ENCODE measurements at regions not wholly inside any gene's neighbourhood (a gene's known extent, or its start where the extent isn't known, plus 50 kb on each side); places are given as distances from the start of the nearest gene placed in this dataset.
A peak's percentile ranks its signal among the peaks of the same experiment; 100 is the strongest.

DNA sequence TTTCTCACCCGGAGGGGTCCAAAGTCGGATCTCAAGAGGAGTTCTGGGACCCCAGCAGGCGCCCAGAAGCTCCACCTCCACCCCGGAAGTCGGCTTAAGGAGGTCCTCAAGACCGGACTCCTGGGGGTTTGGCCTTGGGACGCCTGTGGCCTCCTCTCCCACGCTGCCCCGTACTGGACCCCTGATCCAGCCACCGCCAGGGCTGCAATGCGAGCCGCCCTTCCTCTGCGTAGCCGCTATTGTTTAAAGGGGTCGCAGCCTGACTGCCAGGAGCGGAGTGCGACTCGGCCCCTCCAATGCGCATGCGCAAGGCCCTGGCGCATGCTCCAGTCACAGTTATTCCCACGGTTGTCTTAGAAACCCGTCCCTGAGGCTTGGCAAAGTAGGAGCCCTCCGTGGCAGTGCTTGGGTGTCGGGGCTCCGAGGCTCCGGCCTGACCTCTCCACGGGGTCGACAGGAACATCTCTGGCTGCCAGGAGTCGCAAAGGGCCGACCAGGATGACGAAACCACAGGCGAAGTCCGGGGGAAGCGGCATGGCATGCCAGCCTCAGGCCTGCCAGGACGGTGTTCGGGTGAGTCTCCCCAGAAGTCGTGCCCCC lies 719.0 kb downstream of the KCNJ18 start:
- Histone ChIP-seq H3K9ac (ENCODE audit: low read depth, low read length) (no peak overlapping the region), H2AFZ (ENCODE audit: low read depth, low read length) (no peak overlapping the region), H3K9me3 (ENCODE audit: insufficient read depth, low read length, severe bottlenecking) (peaks cover 29% of the 10 kb centered on the region), H3K4me2 (ENCODE audit: insufficient read depth, low read length) (no peak overlapping the region), H4K20me1 (ENCODE audit: insufficient read depth, low read length) (no peaks in the 10 kb centered on the region), H3K36me3 (ENCODE audit: insufficient read depth, low read length) (no peaks in the 10 kb centered on the region), H3K27me3 (ENCODE audit: insufficient read depth, low read length, poor library complexity) (no peaks in the 10 kb centered on the region), H3K4me3 (ENCODE audit: low read depth in 1 of 2, low read length in 2 of 2) (no peak overlapping the region), H3K79me2 (ENCODE audit: insufficient read depth, low read length) (no peaks in the 10 kb centered on the region), H3K27ac (ENCODE audit: low read length) (no peak overlapping the region), H3K4me1 (ENCODE audit: insufficient read depth, low read length) (no peaks in the 10 kb centered on the region)
- TF ChIP-seq EZH2 (IDR thresholded peaks at IDR 0.05; ENCODE audit: borderline replicate concordance, low read depth, low read length, severe bottlenecking): no peak
- TF ChIP-seq, protein P1, sequence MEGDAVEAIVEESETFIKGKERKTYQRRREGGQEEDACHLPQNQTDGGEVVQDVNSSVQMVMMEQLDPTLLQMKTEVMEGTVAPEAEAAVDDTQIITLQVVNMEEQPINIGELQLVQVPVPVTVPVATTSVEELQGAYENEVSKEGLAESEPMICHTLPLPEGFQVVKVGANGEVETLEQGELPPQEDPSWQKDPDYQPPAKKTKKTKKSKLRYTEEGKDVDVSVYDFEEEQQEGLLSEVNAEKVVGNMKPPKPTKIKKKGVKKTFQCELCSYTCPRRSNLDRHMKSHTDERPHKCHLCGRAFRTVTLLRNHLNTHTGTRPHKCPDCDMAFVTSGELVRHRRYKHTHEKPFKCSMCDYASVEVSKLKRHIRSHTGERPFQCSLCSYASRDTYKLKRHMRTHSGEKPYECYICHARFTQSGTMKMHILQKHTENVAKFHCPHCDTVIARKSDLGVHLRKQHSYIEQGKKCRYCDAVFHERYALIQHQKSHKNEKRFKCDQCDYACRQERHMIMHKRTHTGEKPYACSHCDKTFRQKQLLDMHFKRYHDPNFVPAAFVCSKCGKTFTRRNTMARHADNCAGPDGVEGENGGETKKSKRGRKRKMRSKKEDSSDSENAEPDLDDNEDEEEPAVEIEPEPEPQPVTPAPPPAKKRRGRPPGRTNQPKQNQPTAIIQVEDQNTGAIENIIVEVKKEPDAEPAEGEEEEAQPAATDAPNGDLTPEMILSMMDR (IDR thresholded peaks at IDR 0.05; ENCODE audit: borderline replicate concordance, extremely low read depth, low read length, poor library complexity, severe bottlenecking): no peak
- DNase-seq: no peak
- no peak for ATAC-seq (ENCODE audit: insufficient read depth, low read depth)

DNA sequence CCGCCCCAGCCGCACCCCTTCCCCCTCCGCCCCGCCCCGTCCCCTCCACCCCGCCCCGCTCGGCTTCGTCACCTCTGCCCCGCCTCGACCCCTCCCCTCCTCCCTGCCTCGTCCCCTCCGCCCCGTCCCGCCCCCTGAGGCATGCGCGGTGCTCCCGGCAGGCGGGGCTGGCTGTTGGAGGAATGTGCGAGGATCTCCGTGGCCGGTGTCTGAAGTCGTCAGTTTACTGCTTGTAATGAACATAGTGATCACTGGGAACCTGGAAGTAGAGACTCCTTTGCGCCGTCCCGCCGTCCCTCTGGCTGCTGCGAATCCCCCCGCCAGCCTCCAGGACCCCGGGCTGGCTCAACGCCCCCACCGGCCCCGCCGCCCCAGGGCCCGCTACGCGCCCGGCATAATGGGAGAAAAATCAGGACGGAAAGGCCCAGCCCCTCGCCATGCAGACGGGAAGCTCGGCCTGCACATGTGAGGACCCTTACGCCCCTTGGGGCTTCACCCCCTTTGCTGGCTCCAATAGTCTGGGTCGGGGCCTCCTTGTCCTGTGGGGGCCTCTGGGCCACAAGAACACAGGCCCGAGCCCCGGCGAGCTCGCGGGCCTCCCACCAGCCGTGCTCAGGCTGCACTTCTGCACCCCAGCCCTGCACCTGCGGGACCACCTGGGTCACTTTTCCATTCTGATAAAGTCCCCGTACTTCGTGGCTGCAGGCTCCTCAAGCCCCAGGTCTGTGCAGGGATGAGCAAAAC lies 743.1 kb downstream of the KCNJ18 start:
- Histone ChIP-seq H3K27me3 (ENCODE audit: insufficient read depth, low read length, poor library complexity) (no peaks in the 10 kb centered on the region), H3K9me3 (ENCODE audit: insufficient read depth, low read length, severe bottlenecking) (peaks cover 5% of the 10 kb centered on the region), H3K36me3 (ENCODE audit: insufficient read depth, low read length) (no peaks in the 10 kb centered on the region), H3K4me1 (ENCODE audit: insufficient read depth, low read length) (no peaks in the 10 kb centered on the region), H3K9ac (ENCODE audit: low read depth, low read length) (no peak overlapping the region), H4K20me1 (ENCODE audit: insufficient read depth, low read length) (no peaks in the 10 kb centered on the region), H3K79me2 (ENCODE audit: insufficient read depth, low read length) (no peaks in the 10 kb centered on the region), H3K27ac (ENCODE audit: low read length) (no peak overlapping the region), H2AFZ (ENCODE audit: low read depth, low read length) (no peak overlapping the region), H3K4me2 (ENCODE audit: insufficient read depth, low read length) (no peak overlapping the region), H3K4me3 (ENCODE audit: low read depth in 1 of 2, low read length in 2 of 2) (no peak overlapping the region)
- no peak for ATAC-seq (ENCODE audit: insufficient read depth, low read depth)
- no peak for DNase-seq
- no peak for TF ChIP-seq EZH2 (IDR thresholded peaks at IDR 0.05; ENCODE audit: borderline replicate concordance, low read depth, low read length, severe bottlenecking)

DNA sequence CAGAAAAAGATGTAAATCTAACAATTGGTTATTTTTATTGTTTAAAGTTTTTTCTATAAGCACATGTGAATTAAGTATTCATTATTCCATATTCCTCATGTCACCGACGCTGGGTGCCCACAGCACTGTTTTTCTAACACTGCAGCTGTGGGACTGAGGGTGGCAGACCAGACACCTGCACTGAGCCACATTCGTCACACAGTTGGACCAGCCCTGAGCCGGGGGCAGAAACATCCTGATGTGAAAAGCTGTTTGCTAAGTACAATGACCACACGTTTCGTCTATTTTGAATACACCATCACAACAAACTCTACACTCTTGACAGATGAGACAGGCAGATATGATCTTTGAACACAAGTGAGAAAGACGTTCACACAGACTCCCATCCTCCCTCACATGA lies 749.5 kb downstream of the KCNJ18 start:
- no peak overlapping the region for H3K4me2 ChIP-seq (ENCODE audit: insufficient read depth, low read length)
- ATAC-seq (ENCODE audit: insufficient read depth, low read depth) (peak; percentile 17; the same call in 1 of the 3 replicates), DNase-seq (peak; percentile 12)
- TF ChIP-seq, protein P1 (IDR thresholded peaks at IDR 0.05; ENCODE audit: borderline replicate concordance, extremely low read depth, low read length, poor library complexity, severe bottlenecking): no peak
- no peak for TF ChIP-seq EZH2 (IDR thresholded peaks at IDR 0.05; ENCODE audit: borderline replicate concordance, low read depth, low read length, severe bottlenecking)
- no peaks in the 10 kb centered on the region for H3K9me3 ChIP-seq (ENCODE audit: insufficient read depth, low read length, severe bottlenecking)
- H3K4me1 ChIP-seq (ENCODE audit: insufficient read depth, low read length): no peaks in the 10 kb centered on the region
- no peaks in the 10 kb centered on the region for H3K36me3 ChIP-seq (ENCODE audit: insufficient read depth, low read length)
- H3K9ac ChIP-seq (ENCODE audit: low read depth, low read length): no peak overlapping the region
- H3K79me2 ChIP-seq (ENCODE audit: insufficient read depth, low read length): no peaks in the 10 kb centered on the region
- H3K27me3 ChIP-seq (ENCODE audit: insufficient read depth, low read length, poor library complexity): no peaks in the 10 kb centered on the region
- H3K27ac ChIP-seq (ENCODE audit: low read length): no peak overlapping the region
- H3K4me3 ChIP-seq (ENCODE audit: low read depth in 1 of 2, low read length in 2 of 2): no peak overlapping the region
- no peaks in the 10 kb centered on the region for H4K20me1 ChIP-seq (ENCODE audit: insufficient read depth, low read length)
- H2AFZ ChIP-seq (ENCODE audit: low read depth, low read length): no peak overlapping the region

DNA sequence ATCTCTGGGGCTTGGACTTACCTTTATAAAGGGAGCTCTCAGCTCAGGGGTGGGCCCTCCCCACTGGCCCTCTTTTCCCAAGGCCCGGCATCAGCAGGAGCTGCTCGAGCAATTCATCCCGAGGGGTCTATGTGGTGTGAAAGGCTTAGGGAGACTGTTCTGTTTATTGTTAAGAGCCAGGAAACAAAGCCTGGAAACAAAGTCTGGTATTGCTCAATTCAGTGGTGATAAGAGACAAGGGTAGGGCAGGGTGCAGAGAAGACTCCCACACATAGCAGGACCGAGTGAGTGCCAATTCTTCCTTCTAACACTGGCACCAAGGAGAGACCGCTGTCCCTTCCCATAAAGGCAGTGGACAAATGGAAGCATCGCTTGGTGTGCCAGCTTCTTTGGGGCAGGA lies 750.7 kb downstream of the KCNJ18 start:
- H3K36me3 ChIP-seq (ENCODE audit: insufficient read depth, low read length): no peaks in the 10 kb centered on the region
- no peak overlapping the region for H3K4me2 ChIP-seq (ENCODE audit: insufficient read depth, low read length)
- H3K9ac ChIP-seq (ENCODE audit: low read depth, low read length): no peak overlapping the region
- no peaks in the 10 kb centered on the region for H3K9me3 ChIP-seq (ENCODE audit: insufficient read depth, low read length, severe bottlenecking)
- TF ChIP-seq EZH2 (IDR thresholded peaks at IDR 0.05; ENCODE audit: borderline replicate concordance, low read depth, low read length, severe bottlenecking): no peak
- TF ChIP-seq, protein P1 (IDR thresholded peaks at IDR 0.05; ENCODE audit: borderline replicate concordance, extremely low read depth, low read length, poor library complexity, severe bottlenecking): no peak
- ATAC-seq (ENCODE audit: insufficient read depth, low read depth) (no peak), DNase-seq (no peak)
- no peaks in the 10 kb centered on the region for H4K20me1 ChIP-seq (ENCODE audit: insufficient read depth, low read length)
- no peaks in the 10 kb centered on the region for H3K79me2 ChIP-seq (ENCODE audit: insufficient read depth, low read length)
- no peaks in the 10 kb centered on the region for H3K4me1 ChIP-seq (ENCODE audit: insufficient read depth, low read length)
- no peak overlapping the region for H3K4me3 ChIP-seq (ENCODE audit: low read depth in 1 of 2, low read length in 2 of 2)
- H2AFZ ChIP-seq (ENCODE audit: low read depth, low read length): no peak overlapping the region
- no peak overlapping the region for H3K27ac ChIP-seq (ENCODE audit: low read length)
- H3K27me3 ChIP-seq (ENCODE audit: insufficient read depth, low read length, poor library complexity): no peaks in the 10 kb centered on the region
